ENCODE measurements at regions not wholly inside any gene's neighbourhood (a gene's known extent, or its start where the extent isn't known, plus 50 kb on each side); places are given as distances from the start of the nearest gene placed in this dataset.

- H3K27ac Mint-ChIP-seq = no peak overlapping the region
- intact Hi-C loops (cut with micrococcal nuclease) = no loop called here
- no peaks in the 10 kb centered on the region for H3K36me3 Mint-ChIP-seq
- H3K4me3 Mint-ChIP-seq = no peak overlapping the region
- Histone ChIP-seq H3K9ac (ENCODE audit: insufficient read depth, low read length, poor library complexity, severe bottlenecking) (no peak overlapping the region), H3K4me2 (replicated peaks; ENCODE audit: extremely low read depth, low read length, poor library complexity, severe bottlenecking) (no peak overlapping the region), H3K4me1 (ENCODE audit: control insufficient read depth in 1 of 2, insufficient read depth in 2 of 2, low read length in 2 of 2) (no peaks in the 10 kb centered on the region), H2AFZ (ENCODE audit: insufficient read depth, low read depth, low read length, poor library complexity, severe bottlenecking) (no peak overlapping the region), H3K4me3 (replicated peaks in 1 of 3; ENCODE audit: low read depth in 2 of 3, low read length in 3 of 3) (no peak overlapping the region), H4K20me1 (ENCODE audit: insufficient read depth, low read length) (no peaks in the 10 kb centered on the region), H3K36me3 (replicated peaks in 1 of 2; ENCODE audit: control insufficient read depth in 1 of 2, insufficient read depth in 2 of 2, low read length in 2 of 2) (no peaks in the 10 kb centered on the region), H3K27me3 (ENCODE audit: control insufficient read depth in 2 of 2, insufficient read depth in 2 of 2, low read length in 2 of 2) (no peaks in the 10 kb centered on the region), H3K9me3 (replicated peaks in 1 of 2; ENCODE audit: control insufficient read depth in 1 of 2, insufficient read depth in 1 of 2, low read length in 2 of 2) (peaks cover 0 to 6% of the 10 kb centered on the region in 2 donors), H3K27ac (ENCODE audit: low read depth in 1 of 2, low read length in 2 of 2) (no peak overlapping the region), H3K79me2 (ENCODE audit: insufficient read depth, low read length) (no peaks in the 10 kb centered on the region)
- TF ChIP-seq CTCF (IDR thresholded peaks at IDR 0.05) = no peak
- no peaks in the 10 kb centered on the region for H3K4me1 Mint-ChIP-seq
- no peak for DNase-seq
- no peaks in the 10 kb centered on the region for H3K27me3 Mint-ChIP-seq (ENCODE audit: low read depth in 3 of 3)
- H3K9me3 Mint-ChIP-seq = peaks cover 0 to 10% (median 0%) of the 10 kb centered on the region in 7 donors
These were observed 907.8 kb downstream of the ROBO2 start for GRCh38 chr3:77947671-77948070.

- Mint-ChIP-seq H3K9me3 (peaks cover 0 to 5% (median 2%) of the 10 kb centered on the region in 7 donors), H3K27me3 (ENCODE audit: low read depth in 3 of 3) (no peaks in the 10 kb centered on the region), H3K27ac (no peak overlapping the region), H3K36me3 (no peaks in the 10 kb centered on the region), H3K4me3 (no peak overlapping the region), H3K4me1 (no peaks in the 10 kb centered on the region)
- no peaks in the 10 kb centered on the region for H3K4me1 ChIP-seq (ENCODE audit: control insufficient read depth in 1 of 2, insufficient read depth in 2 of 2, low read length in 2 of 2)
- H2AFZ ChIP-seq (ENCODE audit: insufficient read depth, low read depth, low read length, poor library complexity, severe bottlenecking) = no peak overlapping the region
- H3K4me2 ChIP-seq (replicated peaks; ENCODE audit: extremely low read depth, low read length, poor library complexity, severe bottlenecking) = no peak overlapping the region
- H3K79me2 ChIP-seq (ENCODE audit: insufficient read depth, low read length) = no peaks in the 10 kb centered on the region
- intact Hi-C loops (cut with micrococcal nuclease) = no loop called here
- H3K36me3 ChIP-seq (replicated peaks in 1 of 2; ENCODE audit: control insufficient read depth in 1 of 2, insufficient read depth in 2 of 2, low read length in 2 of 2) = no peaks in the 10 kb centered on the region
- no peak for DNase-seq
- no peak overlapping the region for H3K27ac ChIP-seq (ENCODE audit: low read depth in 1 of 2, low read length in 2 of 2)
- 100% methylated on average over 1 of the region's 1 CpG for WGBS (ENCODE audit: insufficient coverage)
- H3K27me3 ChIP-seq (ENCODE audit: control insufficient read depth in 2 of 2, insufficient read depth in 2 of 2, low read length in 2 of 2) = no peaks in the 10 kb centered on the region
- peaks cover 0 to 4% of the 10 kb centered on the region in 2 donors for H3K9me3 ChIP-seq (replicated peaks in 1 of 2; ENCODE audit: control insufficient read depth in 1 of 2, insufficient read depth in 1 of 2, low read length in 2 of 2)
- no peak for TF ChIP-seq CTCF (IDR thresholded peaks at IDR 0.05)
- no peaks in the 10 kb centered on the region for H4K20me1 ChIP-seq (ENCODE audit: insufficient read depth, low read length)
- H3K9ac ChIP-seq (ENCODE audit: insufficient read depth, low read length, poor library complexity, severe bottlenecking) = no peak overlapping the region
- no peak overlapping the region for H3K4me3 ChIP-seq (replicated peaks in 1 of 3; ENCODE audit: low read depth in 2 of 3, low read length in 3 of 3)
These were observed 927.7 kb downstream of the ROBO2 start for GRCh38 chr3:77967621-77968020.

Measured in CD14-positive monocyte (primary cell).